ENCODE measurements at regions not wholly inside any gene's neighbourhood (a gene's known extent, or its start where the extent isn't known, plus 50 kb on each side); places are given as distances from the start of the nearest gene placed in this dataset.
"Not testable (repeated sequence)": the region's sequence is repeated elsewhere in the genome, so short reads cannot be mapped to it uniquely, and the experiment has no call there.

DNA sequence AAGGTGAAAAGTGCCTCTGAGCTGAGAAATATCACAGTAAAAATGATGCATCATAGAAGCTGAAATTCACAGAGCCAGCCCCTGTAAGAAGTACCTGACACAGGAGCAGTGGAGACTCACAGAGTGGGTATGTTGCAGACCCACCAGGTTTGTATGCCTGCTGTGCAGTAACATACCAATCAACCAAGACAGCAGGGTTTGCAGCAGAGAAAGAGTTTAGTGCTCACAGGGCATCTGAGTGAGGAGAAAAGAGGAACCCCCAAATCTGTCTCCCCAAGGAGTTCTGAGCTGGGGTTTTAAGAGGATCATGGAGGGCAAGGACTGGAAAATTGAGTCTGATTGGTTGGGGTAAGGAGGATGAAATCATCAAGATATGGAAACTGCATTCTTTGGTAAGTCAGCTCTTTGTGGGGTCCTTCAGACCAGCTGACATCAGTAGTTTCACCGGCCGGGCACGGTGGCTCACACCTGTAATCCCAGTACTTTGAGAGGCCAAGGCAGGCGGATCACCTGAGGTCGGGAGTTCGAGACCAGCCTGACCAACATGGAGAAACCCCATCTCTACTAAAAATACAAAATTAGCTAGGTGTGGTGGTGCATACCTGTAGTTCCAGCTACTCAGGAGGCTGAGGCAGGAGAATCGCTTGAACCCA is 83.5 kb upstream of the MRI1 start:
- H3K4me1 Mint-ChIP-seq (ENCODE audit: low read depth); H3K27ac Mint-ChIP-seq; H3K27me3 Mint-ChIP-seq (ENCODE audit: low read depth); DNase-seq; H3K36me3 Mint-ChIP-seq (ENCODE audit: low read depth); POLR2A ChIA-PET; CTCF ChIA-PET; H3K4me3 Mint-ChIP-seq; ATAC-seq: not testable (repeated sequence)
- H3K9me3 Mint-ChIP-seq (ENCODE audit: insufficient read depth), result peaks cover 25% of the 10 kb centered on the region

DNA sequence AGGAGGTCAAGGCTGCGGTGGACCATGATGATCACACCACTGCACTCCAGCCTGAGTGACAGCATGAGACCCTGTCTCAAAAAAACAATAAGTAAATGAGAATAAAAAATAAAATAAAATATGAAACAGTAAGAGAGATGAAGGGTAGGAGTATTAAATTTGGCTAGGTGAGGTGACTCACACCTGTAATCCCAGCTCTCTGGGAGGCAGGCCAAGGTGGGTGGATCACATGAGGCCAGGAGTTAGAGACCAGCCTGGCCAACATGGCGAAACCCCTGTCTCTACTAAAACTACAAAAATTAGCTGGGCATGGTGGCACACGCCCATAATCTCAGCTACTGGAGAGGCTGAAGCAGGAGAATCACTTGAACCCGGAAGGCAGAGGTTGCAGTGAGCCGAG is 87.4 kb upstream of the MRI1 start:
- DNase-seq; POLR2A ChIA-PET; H3K4me1 Mint-ChIP-seq (ENCODE audit: low read depth); CTCF ChIA-PET; H3K27ac Mint-ChIP-seq; H3K4me3 Mint-ChIP-seq; ATAC-seq; H3K36me3 Mint-ChIP-seq (ENCODE audit: low read depth); H3K27me3 Mint-ChIP-seq (ENCODE audit: low read depth): not testable (repeated sequence)
- peaks cover 35% of the 10 kb centered on the region for H3K9me3 Mint-ChIP-seq (ENCODE audit: insufficient read depth)

DNA sequence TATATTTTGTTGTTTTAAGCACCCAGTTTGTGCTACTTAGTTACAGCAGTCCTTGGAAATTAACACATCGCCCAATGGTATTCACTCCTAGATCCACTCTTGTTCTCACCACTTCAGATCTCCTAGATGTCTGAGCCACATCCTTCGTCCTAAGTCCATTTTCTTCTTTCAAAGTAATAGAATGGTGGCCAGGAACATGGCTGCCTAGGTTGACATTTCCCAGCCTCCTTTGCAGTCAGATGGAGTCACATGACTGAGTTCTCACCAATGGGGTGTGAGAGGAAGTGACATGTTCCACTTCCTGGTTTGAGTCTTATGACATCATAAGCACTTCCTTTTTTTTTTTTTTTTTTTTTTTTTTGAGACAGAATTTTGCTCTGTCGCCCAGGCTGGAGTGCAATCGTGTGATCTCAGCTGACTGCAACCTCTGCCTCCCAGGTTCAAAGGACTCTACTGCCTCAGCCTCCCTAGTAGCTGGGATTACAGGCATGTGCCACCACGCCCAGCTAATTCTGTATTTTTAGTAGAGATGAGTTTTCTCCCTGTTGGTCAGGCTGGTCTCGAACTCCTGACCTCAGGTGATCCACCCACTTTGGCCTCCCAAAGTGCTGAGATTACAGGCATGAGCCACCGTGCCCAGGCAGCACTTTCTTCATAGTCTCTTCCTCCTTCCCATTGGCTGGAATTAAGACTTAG is 91.7 kb upstream of the MRI1 start:
- H3K4me3 Mint-ChIP-seq; CTCF ChIA-PET; H3K4me1 Mint-ChIP-seq (ENCODE audit: low read depth); H3K27me3 Mint-ChIP-seq (ENCODE audit: low read depth); POLR2A ChIA-PET; H3K36me3 Mint-ChIP-seq (ENCODE audit: low read depth): not testable (repeated sequence)
- peak; percentile 45 for DNase-seq
- ATAC-seq, result peak; percentile 36
- peak overlapping the region; percentile 30 for H3K27ac Mint-ChIP-seq
- peaks cover 19% of the 10 kb centered on the region for H3K9me3 Mint-ChIP-seq (ENCODE audit: insufficient read depth)

DNA sequence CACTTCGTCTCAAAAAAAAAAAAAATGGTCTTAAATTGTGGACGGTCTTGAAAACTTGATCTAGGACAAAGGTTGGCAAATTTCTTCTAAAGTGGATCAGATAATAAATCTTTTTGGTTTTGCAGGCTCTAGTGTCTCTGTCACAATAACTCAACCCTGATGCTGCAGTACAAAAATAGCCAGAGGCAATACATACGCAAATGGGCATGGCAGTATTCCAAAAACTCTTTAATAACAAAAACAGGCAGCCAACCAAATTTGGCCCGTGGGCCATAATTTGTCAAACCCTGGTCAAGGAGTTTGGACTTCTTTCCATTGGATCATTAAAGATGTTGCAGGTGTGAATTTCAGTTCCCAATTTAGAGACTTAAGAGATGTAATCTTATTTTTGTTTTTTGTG is 93.5 kb upstream of the MRI1 start:
- peaks cover 16% of the 10 kb centered on the region for H3K9me3 Mint-ChIP-seq (ENCODE audit: insufficient read depth)
- peaks cover 3% of the 10 kb centered on the region for H3K36me3 Mint-ChIP-seq (ENCODE audit: low read depth)
- no peak for ATAC-seq
- CTCF ChIA-PET, result no interaction called here
- POLR2A ChIA-PET, result no interaction called here
- H3K27ac Mint-ChIP-seq, result no peak overlapping the region
- no peaks in the 10 kb centered on the region for H3K27me3 Mint-ChIP-seq (ENCODE audit: low read depth)
- no peak for DNase-seq
- H3K4me3 Mint-ChIP-seq, result no peak overlapping the region
- H3K4me1 Mint-ChIP-seq (ENCODE audit: low read depth), result peaks cover 3% of the 10 kb centered on the region

DNA sequence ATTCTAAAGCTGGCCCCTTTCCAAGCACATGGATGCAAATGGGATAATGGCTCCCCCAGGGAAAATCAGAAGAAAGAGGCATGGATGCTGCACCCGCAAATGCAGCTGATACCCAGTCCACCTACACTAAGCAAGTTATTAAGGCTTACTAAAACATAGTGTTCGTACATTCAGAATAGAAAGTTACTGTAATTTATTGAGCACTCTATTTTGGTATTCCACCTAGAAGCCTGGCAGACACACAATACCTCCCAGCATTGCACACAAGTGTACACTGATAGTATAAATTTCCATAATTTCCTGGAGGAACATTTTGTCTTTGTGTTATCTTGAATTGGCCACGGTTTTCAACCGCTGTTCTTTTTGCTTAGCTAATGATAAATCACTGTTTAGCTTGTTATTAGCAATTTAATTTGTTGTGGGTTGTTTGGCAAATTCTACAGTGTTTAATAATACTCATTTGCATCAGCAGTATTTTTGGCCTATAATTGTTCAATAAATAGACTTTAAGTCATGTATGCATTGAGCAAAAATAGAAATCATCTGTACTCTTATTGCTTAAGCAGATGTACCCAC is 94.5 kb upstream of the MRI1 start:
- ChIA-PET POLR2A (no interaction called here), CTCF (no interaction called here)
- peaks cover 16% of the 10 kb centered on the region for H3K9me3 Mint-ChIP-seq (ENCODE audit: insufficient read depth)
- no peak overlapping the region for H3K4me3 Mint-ChIP-seq
- peaks cover 3% of the 10 kb centered on the region for H3K4me1 Mint-ChIP-seq (ENCODE audit: low read depth)
- H3K27ac Mint-ChIP-seq, result no peak overlapping the region
- no peaks in the 10 kb centered on the region for H3K27me3 Mint-ChIP-seq (ENCODE audit: low read depth)
- peaks cover 3% of the 10 kb centered on the region for H3K36me3 Mint-ChIP-seq (ENCODE audit: low read depth)
- ATAC-seq, result no peak
- no peak for DNase-seq

DNA sequence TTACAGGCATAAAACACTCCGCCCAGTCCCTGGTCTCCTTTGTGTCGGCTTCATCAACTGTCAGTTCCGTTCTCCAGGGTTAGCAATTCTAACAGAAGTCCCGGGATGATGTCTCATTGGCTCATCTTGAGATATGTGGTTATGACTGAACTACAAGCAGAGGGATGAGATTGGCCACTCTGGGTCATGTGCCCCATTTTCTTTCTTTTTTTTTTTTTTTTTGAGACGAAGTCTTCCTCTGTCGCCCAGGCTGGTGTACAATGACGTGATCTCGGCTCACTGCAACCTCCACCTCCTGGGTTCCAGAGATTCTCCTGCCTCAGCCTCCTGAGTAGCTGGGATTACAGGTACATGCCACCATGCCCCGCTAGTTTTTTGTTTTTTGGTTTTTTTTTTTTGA is 95.4 kb upstream of the MRI1 start:
- H3K27me3 Mint-ChIP-seq (ENCODE audit: low read depth), result no peaks in the 10 kb centered on the region
- ChIA-PET CTCF (no interaction called here), POLR2A (no interaction called here)
- H3K4me1 Mint-ChIP-seq (ENCODE audit: low read depth), result peaks cover 3% of the 10 kb centered on the region
- peaks cover 16% of the 10 kb centered on the region for H3K9me3 Mint-ChIP-seq (ENCODE audit: insufficient read depth)
- H3K4me3 Mint-ChIP-seq, result no peak overlapping the region
- H3K36me3 Mint-ChIP-seq (ENCODE audit: low read depth), result peaks cover 3% of the 10 kb centered on the region
- DNase-seq (no peak), ATAC-seq (no peak)
- H3K27ac Mint-ChIP-seq, result no peak overlapping the region

DNA sequence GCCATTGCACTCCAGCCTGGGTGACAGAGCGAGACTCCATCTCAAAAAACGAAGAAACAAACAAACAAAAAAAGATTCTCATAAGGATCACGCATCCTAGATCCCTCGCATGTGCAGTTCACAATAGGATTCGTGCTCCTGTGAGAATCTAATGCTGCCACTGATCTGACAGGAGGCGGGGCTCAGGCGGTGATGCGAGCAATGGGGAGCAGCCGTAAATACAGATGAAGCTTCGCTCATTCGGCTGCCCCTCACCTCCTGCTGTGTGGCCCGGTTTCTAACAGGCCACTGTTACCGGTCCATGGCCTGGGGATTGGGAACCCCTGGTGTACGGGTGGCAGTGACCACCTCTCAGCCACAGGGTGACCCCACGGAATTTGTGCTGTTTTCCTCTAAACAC is 98.2 kb upstream of the MRI1 start:
- Mint-ChIP-seq H3K4me1 (ENCODE audit: low read depth) (no peaks in the 10 kb centered on the region), H3K27ac (no peak overlapping the region), H3K9me3 (ENCODE audit: insufficient read depth) (no peaks in the 10 kb centered on the region), H3K36me3 (ENCODE audit: low read depth) (no peaks in the 10 kb centered on the region), H3K4me3 (no peak overlapping the region), H3K27me3 (ENCODE audit: low read depth) (peaks cover 4% of the 10 kb centered on the region)
- ChIA-PET CTCF (no interaction called here), POLR2A (no interaction called here)
- ATAC-seq (no peak), DNase-seq (no peak)

DNA sequence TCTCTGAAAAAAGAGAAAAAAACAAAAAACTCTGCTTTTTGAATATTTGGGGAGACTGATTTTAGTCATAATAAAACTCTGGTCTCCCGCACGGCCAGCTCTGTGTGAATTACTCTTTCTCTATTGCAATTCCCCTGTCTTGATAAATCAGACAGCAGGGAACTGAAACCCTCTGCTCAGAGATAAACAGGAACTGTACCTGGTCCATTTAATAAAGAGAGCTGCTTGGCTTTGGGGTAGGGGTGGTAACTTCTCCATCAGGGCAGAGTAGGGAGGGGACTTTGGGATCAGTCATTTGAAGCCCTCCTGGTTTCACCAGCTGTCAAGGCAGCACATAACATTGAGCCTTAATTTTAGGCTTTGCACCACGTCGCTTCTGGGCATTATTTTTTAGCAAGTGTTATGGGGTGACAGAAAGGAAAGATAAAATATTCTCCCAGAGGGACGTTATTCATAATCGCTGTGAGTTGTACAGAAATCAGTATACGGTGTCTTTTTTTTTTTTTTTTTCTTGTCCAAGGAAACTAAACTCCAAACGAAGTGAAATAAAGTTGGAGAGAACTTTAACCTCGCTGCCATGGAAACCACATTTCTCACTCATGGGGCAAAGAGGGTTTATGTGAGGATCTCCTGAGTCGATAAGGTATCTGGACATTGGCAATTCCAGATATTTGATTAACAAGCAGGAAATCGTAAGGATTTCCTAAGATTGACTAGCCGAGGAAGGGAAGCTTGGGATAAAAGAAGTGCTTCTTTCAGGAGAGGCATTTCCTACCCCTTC is 99.0 kb upstream of the MRI1 start:
- Mint-ChIP-seq H3K4me1 (ENCODE audit: low read depth) (no peaks in the 10 kb centered on the region), H3K9me3 (ENCODE audit: insufficient read depth) (no peaks in the 10 kb centered on the region), H3K27me3 (ENCODE audit: low read depth) (peaks cover 4% of the 10 kb centered on the region), H3K4me3 (no peak overlapping the region), H3K27ac (no peak overlapping the region), H3K36me3 (ENCODE audit: low read depth) (no peaks in the 10 kb centered on the region)
- ATAC-seq, result no peak
- ChIA-PET CTCF (no interaction called here), POLR2A (no interaction called here)
- DNase-seq, result no peak

DNA sequence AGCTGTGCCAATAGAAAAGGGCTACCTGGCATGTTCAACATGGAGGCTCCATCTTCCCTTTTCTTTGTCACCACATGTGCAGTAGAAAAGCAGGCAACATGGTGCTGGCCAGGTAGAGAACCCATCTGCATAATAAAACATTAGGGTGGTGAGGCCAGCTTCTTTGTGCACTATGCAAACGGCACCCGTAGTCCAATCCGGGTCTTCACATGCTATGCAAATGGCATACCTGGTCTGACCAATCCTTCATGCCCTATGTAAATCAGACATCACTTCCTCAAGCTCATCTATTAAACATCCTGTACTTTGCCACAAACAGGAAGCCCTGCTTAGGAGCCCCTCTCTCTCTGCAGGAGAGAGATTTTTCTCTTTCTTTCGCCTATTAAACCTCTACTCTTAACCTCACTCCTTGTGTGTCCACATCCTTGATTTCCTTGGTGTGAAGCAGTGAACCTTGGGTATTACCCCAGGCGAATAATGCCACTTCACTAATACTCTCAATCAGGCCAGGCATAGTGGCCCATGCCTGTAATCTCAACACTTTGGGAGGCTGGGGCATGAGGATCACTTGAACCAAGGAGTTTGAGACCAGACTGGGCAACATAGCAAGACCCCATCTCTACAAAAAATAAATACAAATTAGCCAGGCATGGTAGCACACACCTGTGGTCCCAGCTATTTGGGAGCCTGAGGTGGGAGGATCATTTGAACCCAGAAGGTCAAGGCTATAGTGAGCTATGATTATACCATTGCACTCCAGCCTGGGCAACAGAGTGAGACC is 111.3 kb upstream of the MRI1 start:
- ChIA-PET POLR2A (no interaction called here), CTCF (no interaction called here)
- DNase-seq (no peak), ATAC-seq (no peak)
- H3K9me3 Mint-ChIP-seq (ENCODE audit: insufficient read depth), result peaks cover 17% of the 10 kb centered on the region
- H3K4me3 Mint-ChIP-seq, result no peak overlapping the region
- H3K27me3 Mint-ChIP-seq (ENCODE audit: low read depth), result no peaks in the 10 kb centered on the region
- no peak overlapping the region for H3K27ac Mint-ChIP-seq
- H3K4me1 Mint-ChIP-seq (ENCODE audit: low read depth), result peaks cover 14% of the 10 kb centered on the region
- no peaks in the 10 kb centered on the region for H3K36me3 Mint-ChIP-seq (ENCODE audit: low read depth)

DNA sequence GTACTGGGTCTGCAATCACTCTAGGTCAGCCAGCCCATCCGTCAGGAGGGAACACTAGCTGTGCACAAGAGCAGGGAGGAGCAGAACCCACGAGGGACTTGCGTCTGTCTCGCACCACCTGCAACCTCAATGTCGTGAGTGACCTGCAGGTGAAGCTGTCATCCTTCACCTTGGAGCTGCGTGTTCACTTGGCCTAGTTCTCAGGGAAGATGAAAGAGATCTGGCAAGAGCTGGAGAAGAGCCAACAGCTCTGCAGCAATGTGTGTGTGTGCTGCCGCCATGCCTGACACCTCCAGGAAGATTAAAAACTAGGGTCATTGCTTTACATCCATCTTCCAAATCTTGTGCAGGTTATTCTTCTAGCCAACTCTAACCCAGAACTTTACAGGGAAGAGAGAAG is 117.6 kb upstream of the MRI1 start:
- H3K4me1 Mint-ChIP-seq (ENCODE audit: low read depth), result peaks cover under 1% of the 10 kb centered on the region
- no peaks in the 10 kb centered on the region for H3K36me3 Mint-ChIP-seq (ENCODE audit: low read depth)
- H3K9me3 Mint-ChIP-seq (ENCODE audit: insufficient read depth), result peaks cover 3% of the 10 kb centered on the region
- ChIA-PET POLR2A (no interaction called here), CTCF (no interaction called here)
- H3K27me3 Mint-ChIP-seq (ENCODE audit: low read depth), result peaks cover 2% of the 10 kb centered on the region
- no peak overlapping the region for H3K27ac Mint-ChIP-seq
- no peak for DNase-seq
- H3K4me3 Mint-ChIP-seq, result no peak overlapping the region
- ATAC-seq, result no peak

DNA sequence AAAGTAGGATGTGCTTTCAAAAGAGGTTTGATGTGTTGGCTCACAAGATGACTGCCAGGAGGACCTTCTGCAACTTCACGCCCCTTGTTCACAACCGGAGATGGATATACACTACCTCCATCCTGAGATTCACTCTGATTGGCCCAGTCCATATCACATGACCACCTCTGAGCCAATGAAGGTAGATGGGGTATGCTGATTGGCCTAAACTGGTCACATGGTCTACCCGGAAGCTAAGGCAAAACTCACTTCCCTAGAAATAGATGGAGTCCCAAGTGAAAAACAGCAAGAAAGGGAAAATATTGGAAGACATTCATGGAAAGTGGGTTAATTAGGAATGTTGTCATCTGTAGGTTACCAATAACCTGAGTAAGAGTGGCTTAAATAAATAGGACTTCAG is 119.7 kb upstream of the MRI1 start:
- Mint-ChIP-seq H3K9me3 (ENCODE audit: insufficient read depth) (no peaks in the 10 kb centered on the region), H3K27ac (no peak overlapping the region)
- no peak for DNase-seq

DNA sequence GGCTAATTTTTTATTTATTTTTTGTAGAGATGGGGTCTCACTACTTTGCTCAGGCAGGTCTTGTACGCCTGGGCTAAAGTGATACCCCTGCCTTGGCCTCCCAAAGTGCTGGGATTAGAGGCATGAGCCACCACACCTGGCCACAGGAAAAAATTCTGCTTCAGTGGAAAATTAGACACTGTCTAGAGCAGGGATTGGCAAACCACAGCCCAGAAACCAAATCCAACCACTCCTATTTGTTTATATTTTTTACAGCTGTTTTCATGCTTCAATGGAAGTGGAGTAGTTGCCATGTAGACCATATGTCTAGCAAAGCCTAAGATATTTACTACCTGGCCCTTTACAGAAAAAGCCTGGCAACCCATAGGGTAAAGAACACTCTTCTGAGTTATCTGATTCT is 123.7 kb upstream of the MRI1 start:
- POLR2A ChIA-PET, result no interaction called here
- ATAC-seq, result no peak
- no peak for DNase-seq
- CTCF ChIA-PET, result no interaction called here
- H3K27ac Mint-ChIP-seq, result no peak overlapping the region
- peaks cover 2% of the 10 kb centered on the region for H3K27me3 Mint-ChIP-seq (ENCODE audit: low read depth)
- H3K36me3 Mint-ChIP-seq (ENCODE audit: low read depth), result no peaks in the 10 kb centered on the region
- H3K9me3 Mint-ChIP-seq (ENCODE audit: insufficient read depth), result no peaks in the 10 kb centered on the region
- no peaks in the 10 kb centered on the region for H3K4me1 Mint-ChIP-seq (ENCODE audit: low read depth)
- no peak overlapping the region for H3K4me3 Mint-ChIP-seq

More for the DNA sequence above, 119.7 kb upstream of the MRI1 start:
- Mint-ChIP-seq H3K4me3 (no peak overlapping the region), H3K4me1 (ENCODE audit: low read depth) (no peaks in the 10 kb centered on the region), H3K27me3 (ENCODE audit: low read depth) (peaks cover 4% of the 10 kb centered on the region), H3K36me3 (ENCODE audit: low read depth) (no peaks in the 10 kb centered on the region)
- CTCF ChIA-PET, result no interaction called here
- POLR2A ChIA-PET, result no interaction called here
- ATAC-seq, result no peak
